ENCODE measurements at regions not wholly inside any gene's neighbourhood (a gene's known extent, or its start where the extent isn't known, plus 50 kb on each side); places are given as distances from the start of the nearest gene placed in this dataset.
A peak's percentile ranks its signal among the peaks of the same experiment; 100 is the strongest.

DNA sequence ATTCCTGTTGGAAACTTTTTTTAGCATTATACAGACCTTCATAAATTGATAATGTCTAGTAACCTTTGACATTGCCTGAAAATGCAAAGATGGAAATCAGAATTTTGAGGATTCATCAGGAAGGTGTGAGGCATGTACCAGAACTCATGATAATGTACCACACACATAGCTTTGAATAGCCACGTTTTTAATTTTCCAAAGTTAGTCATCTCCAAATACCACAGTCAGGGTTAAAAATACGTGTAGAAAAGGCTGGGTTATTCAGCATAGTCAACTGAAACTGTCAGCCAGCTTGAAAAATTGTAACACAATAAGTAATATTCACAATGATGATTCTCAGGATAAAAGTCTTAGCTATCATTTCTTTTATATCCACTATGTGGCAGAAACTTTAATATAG is 102.0 kb upstream of the THRB start:
- no peak for DNase-seq

DNA sequence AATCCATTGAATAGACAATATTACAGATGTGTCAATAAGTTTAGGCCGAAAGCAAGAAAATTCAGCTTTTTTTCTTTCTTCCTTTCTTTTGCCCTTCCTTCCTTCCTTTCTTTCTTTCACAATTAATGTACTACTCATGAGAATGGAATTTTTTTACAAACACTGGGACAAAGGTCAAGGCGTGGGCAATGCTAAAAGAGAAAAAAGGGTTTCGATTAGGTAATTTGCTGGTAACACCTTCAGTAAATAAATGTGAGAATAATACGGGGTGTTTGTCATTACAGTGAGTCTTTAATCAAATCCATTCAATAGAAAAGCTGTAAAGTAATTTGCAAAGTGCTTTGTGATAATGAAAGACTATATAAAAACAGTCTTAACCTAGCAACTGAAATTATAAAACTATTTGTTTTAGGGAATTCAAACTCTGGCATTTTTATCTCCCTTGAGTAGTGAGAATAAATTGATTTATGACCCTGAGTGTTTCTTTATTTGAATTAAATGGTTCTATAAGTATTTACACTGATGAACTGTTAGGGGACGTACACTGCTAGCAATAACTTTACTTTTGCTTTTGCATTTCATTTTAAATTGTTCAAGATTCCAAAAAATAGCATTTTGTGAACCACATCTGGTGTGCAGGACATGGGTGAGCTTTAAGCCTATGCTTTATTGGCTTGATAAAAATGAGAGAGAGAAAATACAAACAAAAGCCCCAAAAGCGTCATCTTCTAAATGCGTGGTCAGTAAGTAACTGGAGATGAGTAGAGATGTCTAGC is 104.2 kb upstream of the THRB start:
- DNase-seq = peak; percentile 15

DNA sequence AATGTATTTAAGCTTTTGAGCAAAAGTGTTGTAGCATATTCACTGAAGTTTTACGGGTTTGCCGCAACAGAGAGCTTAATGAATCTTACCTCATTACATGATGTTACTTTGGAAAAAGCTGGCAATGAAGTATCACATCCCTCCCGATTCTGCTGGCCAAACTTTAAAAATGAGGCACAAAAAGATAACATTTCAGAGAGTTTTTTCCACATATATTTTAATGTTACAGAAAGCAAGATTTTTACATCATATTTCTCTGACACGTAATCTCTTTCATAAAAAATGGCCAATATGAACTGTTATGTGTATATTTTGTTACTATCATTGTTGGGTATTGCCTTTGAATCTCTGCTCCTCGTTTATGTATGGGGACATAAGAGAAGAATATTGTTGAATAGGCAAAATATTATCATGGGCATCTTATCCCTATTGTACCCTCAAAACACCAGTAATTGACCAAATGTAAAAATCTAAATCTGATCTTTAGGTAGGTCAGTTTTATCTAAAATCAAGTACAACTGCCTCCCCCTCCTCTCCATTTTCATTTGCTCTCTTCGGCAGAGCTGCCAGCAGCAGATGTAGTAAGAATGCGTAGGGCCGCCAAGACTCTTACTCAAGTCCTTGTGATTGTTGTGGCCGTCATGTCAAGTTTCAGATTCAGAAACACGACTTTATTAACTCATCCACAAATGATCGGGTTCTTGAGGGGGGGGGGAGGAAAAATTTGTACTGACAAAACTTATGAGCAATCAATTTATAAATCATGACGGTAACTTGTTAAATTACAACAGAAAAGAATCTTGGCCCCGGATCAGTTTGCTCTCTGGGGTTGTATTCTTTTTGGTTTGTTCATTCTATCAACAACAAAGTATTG is 106.7 kb upstream of the THRB start:
- peak; percentile 43 for DNase-seq

DNA sequence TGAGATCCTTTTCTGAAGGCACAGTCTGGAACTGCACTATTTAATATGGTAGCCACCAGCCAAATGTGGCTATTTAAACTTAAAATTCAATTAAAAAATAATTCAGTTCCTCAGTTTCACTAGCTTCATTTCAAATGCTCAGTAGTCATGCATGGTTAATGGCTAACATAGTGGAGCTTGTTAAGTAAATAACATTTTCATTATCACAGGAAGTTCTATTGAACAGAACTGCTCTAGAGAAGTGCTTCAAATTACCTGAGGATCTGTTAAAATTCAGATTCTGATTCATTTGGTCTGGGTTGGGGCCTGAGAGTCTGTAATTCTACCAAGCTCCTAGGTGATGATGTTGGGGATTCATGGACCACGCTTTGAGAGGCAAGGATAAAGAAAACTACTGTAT is 109.6 kb upstream of the THRB start:
- no peak for DNase-seq

DNA sequence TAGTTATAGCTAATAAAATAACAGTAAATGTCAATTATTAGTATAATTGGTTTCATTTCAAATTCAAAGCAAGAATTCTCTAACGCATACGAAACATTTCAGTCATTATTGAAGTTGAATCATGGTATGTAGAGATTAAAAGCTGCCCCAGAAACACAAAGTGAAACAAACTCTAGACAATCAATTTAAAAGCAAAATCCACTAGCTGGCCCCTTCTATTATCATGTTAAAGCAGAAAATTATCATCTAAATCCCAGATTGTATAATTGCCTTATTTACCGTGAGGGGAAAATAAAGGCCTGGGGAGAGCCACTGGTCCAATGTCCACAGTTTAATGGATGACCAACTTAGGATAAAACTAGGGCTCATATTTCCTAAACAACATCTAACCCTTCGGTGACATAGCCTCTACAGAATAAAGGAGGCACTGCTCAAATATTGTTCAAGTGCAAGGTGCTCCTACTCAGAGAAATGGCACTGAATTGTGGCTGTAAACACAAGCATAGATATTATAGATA is 110.9 kb upstream of the THRB start:
- DNase-seq = no peak

DNA sequence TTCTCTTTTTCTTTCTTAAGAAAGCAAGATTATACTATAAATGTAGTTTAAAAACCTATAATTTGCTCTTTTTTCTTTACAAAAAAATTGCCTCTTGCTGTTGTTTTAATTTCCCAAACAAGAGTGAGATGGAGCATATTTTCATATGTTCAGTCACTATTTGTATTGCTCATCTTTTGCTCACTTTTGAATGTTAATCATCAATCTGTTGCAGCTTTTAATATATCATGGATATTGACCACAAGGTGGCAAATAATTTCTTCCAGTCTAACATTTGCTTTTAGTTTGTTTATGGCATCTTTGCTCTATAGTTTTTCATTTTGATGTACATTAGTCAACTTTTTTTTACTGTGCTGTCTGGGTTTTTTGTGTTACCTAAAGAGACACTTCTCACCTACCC is 112.6 kb upstream of the THRB start:
- DNase-seq = no peak

DNA sequence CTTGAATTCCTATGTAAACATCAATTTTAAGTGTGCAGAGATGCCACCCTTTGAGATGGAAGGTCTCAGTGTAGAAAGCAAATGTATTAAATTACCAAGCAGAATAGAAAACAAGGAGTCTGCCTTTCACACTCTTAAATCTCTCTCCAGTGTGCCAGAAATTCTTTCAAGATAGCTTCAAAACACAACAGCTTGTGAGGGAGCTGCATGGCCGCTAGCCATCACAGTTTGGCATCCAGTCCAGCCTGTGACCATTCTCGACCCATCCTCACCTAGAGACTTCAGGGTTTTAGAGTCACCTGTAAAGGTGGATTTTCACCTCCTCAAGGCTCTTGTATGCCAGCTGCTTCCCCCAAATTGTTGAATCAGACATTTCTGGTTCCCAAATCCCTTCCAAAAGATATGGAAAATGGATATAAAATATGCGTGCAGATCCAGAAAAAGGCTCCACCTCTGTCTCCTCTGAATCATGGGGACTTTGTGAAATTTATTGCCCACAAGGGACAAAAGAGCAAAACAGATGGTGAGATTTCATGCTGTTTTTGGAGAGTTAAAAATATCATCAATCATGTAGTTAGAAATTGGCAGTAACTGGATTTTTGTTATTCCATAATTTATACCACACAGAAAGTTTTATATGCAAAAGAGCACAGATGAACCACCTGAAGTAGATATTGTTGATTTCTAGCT is 114.2 kb upstream of the THRB start:
- DNase-seq = peak; percentile 26

DNA sequence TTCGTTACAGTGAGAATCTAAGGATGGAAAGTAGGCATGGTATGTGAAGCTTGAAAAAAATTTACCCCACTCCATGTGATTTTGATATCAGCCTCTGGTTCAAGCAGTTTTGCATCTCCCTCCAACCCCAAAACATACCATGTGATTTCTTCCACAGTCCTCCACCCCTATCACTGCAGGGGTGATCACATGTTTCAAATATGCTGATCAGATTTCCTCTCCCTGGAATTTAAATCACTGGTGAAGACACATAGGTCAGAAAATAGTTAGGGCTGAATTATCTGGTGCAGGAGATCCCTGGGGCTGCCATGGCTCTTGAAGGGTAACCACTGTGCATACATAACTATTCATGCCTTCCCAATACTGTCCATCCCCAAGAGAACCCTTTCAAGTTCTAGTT is 119.7 kb upstream of the THRB start:
- no peak for DNase-seq

DNA sequence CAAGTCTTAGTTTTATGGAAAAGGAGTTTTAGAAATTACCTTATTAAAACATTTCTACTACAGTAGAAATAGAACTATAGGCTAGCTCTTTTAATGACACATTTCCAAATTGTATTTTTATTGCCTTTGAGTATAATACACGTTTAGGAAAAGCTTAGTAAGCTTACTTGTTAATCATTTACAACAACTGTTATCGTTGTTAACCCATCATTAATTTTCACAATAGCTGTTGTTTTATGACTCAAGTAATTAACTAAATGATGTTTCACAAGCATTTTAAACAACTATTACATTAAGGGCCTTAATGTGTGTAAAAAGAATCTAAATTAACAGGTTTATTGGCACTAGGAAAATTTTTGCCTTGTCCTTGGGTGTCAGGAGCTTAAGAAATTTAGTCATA is 120.5 kb upstream of the THRB start:
- DNase-seq = no peak

DNA sequence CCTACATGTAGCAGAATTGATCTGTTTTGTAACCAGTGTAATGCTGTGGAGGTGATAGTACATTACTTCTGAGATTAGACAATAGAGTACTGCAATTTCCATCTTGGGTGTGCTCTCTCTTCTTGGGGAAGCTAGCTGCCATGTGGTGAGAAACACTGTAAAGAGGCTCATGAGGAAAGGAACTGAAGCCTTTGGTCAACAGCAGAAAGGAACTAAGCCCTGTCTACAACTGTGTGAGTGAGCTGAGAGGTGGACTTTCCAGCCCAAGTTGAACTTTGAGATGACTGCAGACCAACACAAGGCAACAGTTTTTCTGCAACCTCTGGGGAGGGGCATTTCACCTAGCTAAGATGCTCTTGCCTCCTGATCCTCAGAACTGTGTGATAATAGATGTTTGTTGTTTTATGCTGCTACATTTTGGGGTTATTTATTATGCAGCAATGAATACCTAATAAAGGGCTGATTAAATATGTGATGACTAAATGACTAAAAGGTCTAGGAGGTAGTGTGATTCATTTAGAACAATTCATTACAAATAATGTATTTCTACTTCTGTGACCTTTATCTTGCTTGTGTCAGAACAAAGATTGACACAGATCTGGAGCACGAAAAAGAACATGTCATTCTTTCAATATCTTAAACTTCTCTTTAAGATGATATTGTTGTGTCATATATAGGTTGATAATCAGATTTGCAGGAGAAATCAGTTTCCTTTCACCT is 121.6 kb upstream of the THRB start:
- no peak for DNase-seq

DNA sequence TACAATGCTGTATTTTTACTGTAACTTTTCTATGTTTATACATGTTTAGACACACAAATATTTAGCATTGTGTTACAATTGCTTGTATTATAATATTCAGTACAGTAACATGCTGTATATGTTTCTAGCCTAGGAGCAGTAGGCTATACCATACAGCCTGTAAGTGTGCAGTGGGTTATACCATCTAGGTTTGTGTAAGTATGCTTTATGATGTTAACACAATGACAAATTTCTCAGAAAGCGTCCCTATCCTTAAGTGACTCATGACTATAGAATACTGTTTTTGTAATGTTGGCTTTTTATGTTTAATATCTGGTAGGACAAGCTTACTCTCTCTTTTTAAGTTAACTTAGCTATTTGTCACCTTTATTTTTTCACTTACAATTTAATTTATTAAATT is 127.5 kb upstream of the THRB start:
- no peak for DNase-seq

DNA sequence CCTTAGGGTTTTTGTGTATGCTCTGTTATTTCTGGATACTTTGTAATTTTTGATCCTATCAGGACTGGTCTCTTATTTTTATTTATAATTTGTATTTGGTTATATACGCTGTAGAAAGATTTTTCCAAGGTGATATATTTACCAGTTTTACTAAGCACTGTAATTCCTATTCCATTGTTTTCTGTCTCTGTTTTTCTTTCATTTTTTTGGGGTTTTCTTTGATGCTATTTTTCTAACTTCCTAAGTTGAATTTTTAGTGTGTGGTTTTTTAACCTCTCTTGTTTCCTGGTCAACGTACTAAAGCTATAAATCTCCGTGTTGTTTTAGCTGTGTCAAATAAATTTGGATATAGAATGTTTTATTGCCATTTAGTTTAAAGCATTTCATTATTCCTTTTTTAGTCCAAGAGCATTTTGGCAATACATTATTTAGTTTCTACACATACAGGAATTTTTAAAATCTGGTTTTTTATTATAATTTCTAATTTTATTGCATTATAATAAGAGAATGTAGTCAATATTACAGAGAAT is 128.1 kb upstream of the THRB start:
- no peak for DNase-seq

DNA sequence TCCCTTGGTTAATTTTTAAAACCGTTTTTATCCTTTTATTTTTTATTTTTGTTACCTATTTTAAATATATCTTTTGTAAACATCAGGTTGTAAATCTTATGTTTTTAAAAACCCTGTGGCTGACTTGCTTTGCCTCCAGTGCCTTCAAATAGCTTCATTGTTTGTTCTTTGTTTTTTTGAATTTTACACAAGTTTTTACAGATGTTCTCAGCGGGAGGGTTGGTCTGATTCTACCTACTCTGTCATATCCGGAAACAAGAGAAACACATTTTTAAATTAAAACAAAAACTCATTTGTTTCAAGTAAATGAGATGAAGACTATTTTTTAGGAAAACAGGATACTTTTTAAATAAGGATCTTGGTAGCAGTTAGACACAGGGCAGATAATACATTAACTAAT is 129.0 kb upstream of the THRB start:
- DNase-seq = no peak

DNA sequence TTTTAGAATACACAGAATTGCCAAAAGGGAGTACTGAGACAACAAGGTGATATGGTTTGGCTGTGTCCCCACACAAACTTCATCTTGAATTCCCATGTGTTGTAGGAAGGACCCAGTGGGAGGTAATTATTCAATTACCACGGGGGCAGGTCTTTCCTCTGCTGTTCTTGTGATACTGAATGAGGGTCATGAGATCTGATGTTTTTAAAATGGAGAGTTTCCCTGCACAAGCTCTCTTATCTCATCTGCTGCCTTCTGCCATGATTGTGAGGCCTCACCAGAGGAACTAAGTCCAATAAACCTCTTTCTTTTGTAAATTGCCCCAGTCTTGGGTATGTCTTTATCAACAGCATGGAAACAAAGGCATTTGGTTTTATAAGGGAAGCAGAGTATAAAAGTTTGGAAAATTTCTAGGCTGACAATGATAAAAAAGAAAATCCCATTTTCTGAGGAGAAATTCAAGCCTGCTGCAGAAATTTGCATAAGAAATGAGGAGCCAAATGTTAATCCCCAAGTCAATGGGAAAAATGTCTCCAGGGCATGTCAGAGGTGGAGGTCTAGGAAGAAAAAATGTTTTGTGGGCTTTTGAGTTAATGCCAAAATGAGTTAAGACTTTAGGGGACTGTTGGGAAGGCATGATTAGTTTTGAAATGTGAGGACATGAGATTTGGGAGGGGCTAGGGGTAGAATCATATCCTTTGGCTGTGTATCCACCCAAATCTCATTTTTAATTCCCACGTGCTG is 130.5 kb upstream of the THRB start:
- no peak for DNase-seq

DNA sequence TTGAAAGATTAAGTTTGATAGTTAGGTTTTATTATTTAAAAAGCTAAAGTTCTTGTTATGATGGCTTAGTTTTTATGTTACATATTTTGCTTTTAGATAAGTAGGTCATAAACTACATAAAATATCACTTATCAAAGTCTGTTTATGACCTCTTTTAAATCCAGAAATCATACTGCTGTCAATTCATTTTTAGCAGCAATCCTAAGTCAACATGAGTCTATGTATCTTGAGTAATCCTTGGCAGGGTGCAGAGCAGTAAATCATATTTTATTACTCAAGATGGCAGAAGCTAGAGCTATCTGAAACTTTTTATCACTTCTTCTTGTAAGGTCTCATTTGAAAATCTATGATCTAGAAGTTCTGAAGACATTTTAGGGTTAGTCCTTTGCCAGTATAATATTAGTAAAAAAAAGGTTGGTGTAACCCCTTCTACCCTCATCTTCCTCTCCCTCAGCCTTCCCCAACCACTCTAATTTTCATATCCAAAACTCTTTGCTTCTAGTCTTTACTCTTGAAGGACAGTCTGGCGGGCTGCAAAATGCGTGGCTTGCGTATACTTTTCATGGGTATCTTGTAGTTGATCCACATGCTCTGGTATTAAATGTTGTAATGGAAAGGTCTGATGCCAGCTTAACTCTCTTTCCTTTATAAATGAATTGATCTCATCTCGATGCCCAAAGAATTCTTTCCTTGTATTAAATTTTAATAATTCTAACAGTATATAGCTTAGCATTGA is 134.0 kb upstream of the THRB start:
- peak; percentile 15 for DNase-seq

DNA sequence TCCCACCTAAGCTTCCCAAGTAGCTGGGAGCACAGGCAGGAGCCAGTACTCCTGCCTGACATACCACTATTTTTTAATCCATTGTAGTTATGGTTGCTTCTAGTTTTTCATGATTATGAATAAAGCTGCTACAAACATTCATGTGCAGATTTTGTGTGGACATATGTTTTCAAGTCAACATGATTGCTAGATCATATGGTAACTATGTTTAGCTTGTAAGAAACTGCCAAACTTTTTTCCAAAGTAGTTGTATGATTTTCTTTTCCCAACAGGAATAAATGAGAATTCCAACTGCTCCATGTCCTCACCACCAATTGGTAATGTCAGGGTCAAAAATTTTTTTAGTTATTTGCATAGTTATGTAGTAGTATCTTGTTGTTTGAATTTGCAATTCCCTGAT is 136.8 kb upstream of the THRB start:
- DNase-seq = no peak

DNA sequence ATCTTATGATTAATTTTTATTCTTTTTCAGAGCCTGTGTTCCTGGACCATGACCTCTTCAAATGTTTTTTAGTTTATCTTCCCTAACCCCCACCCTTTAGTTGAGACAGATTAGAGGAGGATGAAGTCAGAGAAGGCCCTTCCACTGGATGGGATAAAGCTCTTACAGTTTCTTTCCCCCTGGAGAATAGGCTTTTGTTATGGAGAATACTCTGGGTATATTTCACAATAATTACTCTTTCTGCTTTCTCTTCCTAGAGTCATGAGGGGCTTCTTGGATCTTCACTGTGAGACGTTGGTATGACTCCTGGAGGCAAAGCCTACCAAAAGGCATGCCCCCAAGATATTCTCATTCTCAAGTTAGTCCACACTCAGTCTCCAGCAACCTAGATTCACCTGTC is 144.4 kb upstream of the THRB start:
- no peak for DNase-seq

DNA sequence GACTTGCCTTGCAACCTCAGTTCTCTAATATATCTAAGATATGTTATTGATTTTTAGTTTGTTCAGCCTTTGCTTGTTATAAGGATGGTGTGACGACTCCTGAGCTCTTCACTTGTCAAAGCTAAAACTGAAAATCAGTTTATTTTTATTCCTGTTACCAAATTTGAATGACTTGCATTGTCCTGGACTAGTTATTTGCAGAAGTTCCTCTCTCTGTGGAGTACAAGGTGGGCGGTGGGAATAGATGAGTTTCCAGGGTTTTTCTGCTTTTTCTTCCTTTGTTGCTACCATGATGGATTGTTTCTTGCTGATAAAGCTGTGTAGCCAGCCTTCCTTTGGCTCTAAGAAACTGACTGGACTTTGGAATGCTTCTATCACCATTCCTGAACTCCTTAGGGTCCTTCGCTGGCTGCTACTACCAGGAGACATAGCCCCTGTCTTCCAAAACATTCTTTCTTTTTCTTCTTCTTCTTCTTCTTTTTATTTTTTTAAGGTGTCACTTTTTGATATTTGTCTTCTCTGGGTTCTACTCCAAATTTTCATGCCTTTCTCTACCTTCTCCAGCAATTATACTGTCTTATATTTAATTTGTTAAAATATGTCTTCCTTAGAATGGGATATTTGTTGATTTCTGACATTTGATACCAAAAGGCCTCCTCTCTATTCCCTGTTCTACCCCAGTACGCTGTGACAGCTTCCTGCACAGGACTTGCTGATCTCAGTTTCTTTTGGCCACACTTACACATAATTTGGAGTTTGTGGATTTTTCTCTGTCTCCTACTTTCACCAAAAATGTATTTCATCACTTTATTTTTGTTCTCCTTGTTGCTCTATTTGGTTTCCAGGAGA is 145.1 kb upstream of the THRB start:
- DNase-seq = no peak

DNA sequence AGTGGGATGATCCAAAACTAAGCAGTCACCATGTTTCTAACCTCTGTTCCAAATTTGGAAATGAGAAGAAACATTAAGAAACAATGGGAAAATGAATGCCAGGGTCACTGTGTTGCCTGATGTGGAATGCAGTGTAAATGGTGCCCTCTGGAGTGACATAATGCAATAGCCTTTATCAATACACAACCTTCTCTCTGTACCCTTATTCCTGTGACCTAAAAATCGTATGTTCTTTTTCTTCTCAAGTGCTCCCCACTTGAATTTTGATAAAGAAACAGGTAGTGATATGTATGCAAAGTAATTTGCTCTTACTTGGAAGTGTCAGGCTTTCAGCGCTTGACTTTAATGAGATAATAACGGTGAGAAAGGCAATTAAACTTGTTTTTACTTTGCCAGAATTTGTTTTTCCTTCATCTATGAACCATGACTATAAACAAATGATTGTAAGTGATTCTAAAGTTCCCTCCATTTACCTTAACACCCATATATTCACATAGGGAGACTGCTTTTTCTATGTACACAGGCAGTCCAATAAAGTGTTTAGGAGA is 145.8 kb upstream of the THRB start:
- DNase-seq = peak; percentile 31

Measured in muscle of arm (tissue), 1 donor.